Colonic mucosa (tissue), 4 donors: ENCODE measurements at regions not wholly inside any gene's neighbourhood (a gene's known extent, or its start where the extent isn't known, plus 50 kb on each side); places are given as distances from the start of the nearest gene placed in this dataset.

ENCODE experiments used
- DNase-seq: peaks from one replicate; pipeline ENCODE4 v3.0.0-alpha.2; 2020
- H3K27ac ChIP-seq: fragments of 200-600 bp; one replicate; pipeline ENCODE4 v1.8.0; 2021
- H3K27me3 ChIP-seq: fragments of 200-600 bp; one replicate; pipeline ENCODE4 v1.8.0; 2021
- H3K36me3 ChIP-seq: fragments of 200-600 bp; one replicate; pipeline ENCODE4 v1.8.0; 2021
- H3K4me1 ChIP-seq: fragments of 200-600 bp; one replicate; pipeline ENCODE4 v1.8.0; 2021; ENCODE audit warnings: mild to moderate bottlenecking
- H3K4me3 ChIP-seq: fragments of 200-600 bp; one replicate; pipeline ENCODE4 v1.8.0; 2021
- H3K9ac ChIP-seq, 2 donors: one replicate each; pipeline ENCODE4 v1.7.0; 2013; ENCODE audit warnings: control low read depth in 2 of 2, low read depth in 2 of 2, low read length in 2 of 2
- H3K9me3 ChIP-seq: fragments of 200-600 bp; one replicate; pipeline ENCODE4 v1.8.0; 2021
- intact Hi-C: fragments of 100-400 bp; cut with DNase I; formaldehyde crosslinking; loops from one replicate; pipeline ENCODE4 v1.14.1; 2022
- TF ChIP-seq, protein P1 (sequence below): fragments of 200-600 bp; IDR thresholded peaks from one replicate; pipeline ENCODE4 v1.8.0; 2022; ENCODE audit warnings: antibody characterized with exemption, mild to moderate bottlenecking
- donor health status: healthy.
- donor health status: DM: no; HTN: no; CAD: no.
- donor health status: DM: no; HTN: no; CAD: no.

- Histone ChIP-seq H3K9me3 (no peaks in the 10 kb centered on the region), H3K9ac (no peak overlapping the region), H3K27ac (no peak overlapping the region), H3K27me3 (no peaks in the 10 kb centered on the region), H3K4me1 (no peaks in the 10 kb centered on the region), H3K4me3 (no peak overlapping the region), H3K36me3 (no peaks in the 10 kb centered on the region)
- TF ChIP-seq, protein P1, sequence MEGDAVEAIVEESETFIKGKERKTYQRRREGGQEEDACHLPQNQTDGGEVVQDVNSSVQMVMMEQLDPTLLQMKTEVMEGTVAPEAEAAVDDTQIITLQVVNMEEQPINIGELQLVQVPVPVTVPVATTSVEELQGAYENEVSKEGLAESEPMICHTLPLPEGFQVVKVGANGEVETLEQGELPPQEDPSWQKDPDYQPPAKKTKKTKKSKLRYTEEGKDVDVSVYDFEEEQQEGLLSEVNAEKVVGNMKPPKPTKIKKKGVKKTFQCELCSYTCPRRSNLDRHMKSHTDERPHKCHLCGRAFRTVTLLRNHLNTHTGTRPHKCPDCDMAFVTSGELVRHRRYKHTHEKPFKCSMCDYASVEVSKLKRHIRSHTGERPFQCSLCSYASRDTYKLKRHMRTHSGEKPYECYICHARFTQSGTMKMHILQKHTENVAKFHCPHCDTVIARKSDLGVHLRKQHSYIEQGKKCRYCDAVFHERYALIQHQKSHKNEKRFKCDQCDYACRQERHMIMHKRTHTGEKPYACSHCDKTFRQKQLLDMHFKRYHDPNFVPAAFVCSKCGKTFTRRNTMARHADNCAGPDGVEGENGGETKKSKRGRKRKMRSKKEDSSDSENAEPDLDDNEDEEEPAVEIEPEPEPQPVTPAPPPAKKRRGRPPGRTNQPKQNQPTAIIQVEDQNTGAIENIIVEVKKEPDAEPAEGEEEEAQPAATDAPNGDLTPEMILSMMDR: no peak
- intact Hi-C loops: loop anchor here (5.0 kb wide), 1 partner anchor 46 kb away; no protein-coding TSS in a partner anchor
- DNase-seq: no peak
These were observed 139.9 kb upstream of the ATP1B1 start for GRCh38 chr1:168966636-168967035.

DNA sequence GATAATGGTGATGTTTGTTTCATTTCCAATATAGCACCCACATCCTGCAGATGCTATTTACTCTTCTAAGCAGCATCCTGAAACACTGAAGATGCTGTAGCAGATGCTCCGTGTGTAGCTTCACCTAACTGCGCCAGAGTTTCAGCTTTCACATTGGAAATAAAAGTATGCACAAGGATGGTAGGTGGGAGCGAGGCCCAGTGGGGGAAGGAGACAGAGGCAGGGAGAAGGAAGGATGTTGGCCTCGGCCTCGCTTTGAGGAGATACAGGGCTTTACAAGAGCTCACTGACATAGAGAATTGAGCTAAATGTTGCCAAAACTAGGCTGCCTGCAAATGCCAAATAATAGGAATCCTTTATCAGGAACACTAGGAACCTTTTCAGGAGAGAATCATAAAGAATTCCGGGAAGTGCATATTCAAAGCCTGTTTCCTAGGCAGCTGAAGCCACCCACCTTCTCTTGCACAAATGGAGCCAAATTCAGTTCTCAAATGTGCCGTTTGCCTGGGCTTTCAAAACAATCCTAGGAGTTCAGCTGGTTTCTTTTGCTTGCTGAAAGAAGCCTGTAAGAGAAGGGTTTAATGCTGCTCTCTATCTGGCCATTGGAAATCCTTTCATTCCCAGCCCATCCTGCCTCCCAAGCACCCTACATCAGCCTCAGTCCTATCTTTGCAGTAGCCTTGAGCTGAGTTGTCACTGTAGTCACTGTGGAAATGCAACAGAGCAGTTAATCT is 135.4 kb upstream of the ATP1B1 start:
- Histone ChIP-seq H3K4me1 (no peaks in the 10 kb centered on the region), H3K27me3 (no peaks in the 10 kb centered on the region), H3K27ac (no peak overlapping the region), H3K9me3 (no peaks in the 10 kb centered on the region), H3K9ac (no peak overlapping the region), H3K4me3 (no peak overlapping the region), H3K36me3 (no peaks in the 10 kb centered on the region)
- DNase-seq: no peak
- TF ChIP-seq, protein P1: no peak
- intact Hi-C loops: no loop called here

DNA sequence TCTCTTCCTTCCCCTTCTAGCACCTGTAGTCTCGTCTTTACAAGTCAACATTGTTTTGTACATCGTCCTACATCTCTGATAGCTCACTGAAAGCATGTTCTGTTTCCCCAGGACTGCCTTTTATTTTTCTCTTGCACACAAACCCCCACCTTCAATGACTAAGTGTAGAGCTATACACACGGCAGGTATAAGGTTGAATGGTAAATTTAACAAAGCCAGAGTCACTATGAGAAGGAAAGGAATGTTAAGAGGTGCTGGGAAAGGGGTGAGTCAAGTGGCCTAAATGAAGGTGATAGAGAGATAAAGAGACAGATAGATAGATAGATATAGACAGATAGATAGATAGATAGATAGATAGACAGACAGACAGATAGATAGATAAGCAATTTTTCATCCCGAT is 134.3 kb upstream of the ATP1B1 start:
- no peaks in the 10 kb centered on the region for H3K36me3 ChIP-seq
- H3K4me3 ChIP-seq: no peak overlapping the region
- no peak overlapping the region for H3K9ac ChIP-seq
- H3K27ac ChIP-seq: no peak overlapping the region
- no peak for DNase-seq
- H3K4me1 ChIP-seq: no peaks in the 10 kb centered on the region
- intact Hi-C loops: no loop called here
- H3K27me3 ChIP-seq: no peaks in the 10 kb centered on the region
- no peaks in the 10 kb centered on the region for H3K9me3 ChIP-seq
- TF ChIP-seq, protein P1: no peak

DNA sequence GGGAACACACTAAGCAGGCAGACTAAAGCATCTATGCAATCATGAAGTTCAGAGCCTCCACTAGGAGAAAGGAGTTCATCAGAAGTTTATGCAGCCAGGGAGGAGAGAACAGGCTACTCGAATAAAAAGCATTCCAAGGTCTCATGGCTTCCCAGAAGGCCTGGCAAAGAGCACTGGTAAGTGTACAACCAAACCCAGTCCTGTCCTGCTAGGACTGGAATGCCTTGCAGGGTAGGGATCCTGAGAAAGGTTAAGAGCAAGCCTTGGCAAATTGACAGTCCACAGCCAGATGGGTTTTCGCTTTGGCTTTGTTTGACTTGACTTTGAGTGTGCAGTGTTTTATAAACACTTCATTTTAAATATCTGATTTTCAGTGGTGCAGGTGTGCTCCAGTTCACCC is 133.6 kb upstream of the ATP1B1 start:
- no peak overlapping the region for H3K4me3 ChIP-seq
- H3K9ac ChIP-seq: no peak overlapping the region
- no peaks in the 10 kb centered on the region for H3K36me3 ChIP-seq
- H3K27me3 ChIP-seq: no peaks in the 10 kb centered on the region
- no peaks in the 10 kb centered on the region for H3K9me3 ChIP-seq
- no peaks in the 10 kb centered on the region for H3K4me1 ChIP-seq
- H3K27ac ChIP-seq: no peak overlapping the region
- intact Hi-C loops: no loop called here
- TF ChIP-seq, protein P1: no peak
- no peak for DNase-seq

- H3K36me3 ChIP-seq: no peaks in the 10 kb centered on the region
- H3K9ac ChIP-seq: no peak overlapping the region
- H3K4me3 ChIP-seq: no peak overlapping the region
- no peak overlapping the region for H3K27ac ChIP-seq
- no peaks in the 10 kb centered on the region for H3K9me3 ChIP-seq
- no peaks in the 10 kb centered on the region for H3K27me3 ChIP-seq
- intact Hi-C loops: no loop called here
- no peak for DNase-seq
- no peaks in the 10 kb centered on the region for H3K4me1 ChIP-seq
- TF ChIP-seq, protein P1: no peak
These were observed 132.4 kb upstream of the ATP1B1 start for GRCh38 chr1:168974117-168974516.
